Breast epithelium (tissue), 3 donors: ENCODE measurements at regions not wholly inside any gene's neighbourhood (a gene's known extent, or its start where the extent isn't known, plus 50 kb on each side); places are given as distances from the start of the nearest gene placed in this dataset.

Source experiments
- CTCF ChIP-seq, 3 donors: fragments of 450-650 bp; IDR thresholded peaks; one replicate each; pipeline ENCODE4 v1.5.1; 2016 to 2017; ENCODE audit warnings: antibody characterized with exemption in 3 of 3, mild to moderate bottlenecking in 3 of 3, moderate library complexity in 3 of 3
- POLR2A ChIP-seq: fragments of 450-650 bp; IDR thresholded peaks from one replicate; pipeline ENCODE4 v1.6.1; 2016; ENCODE audit warnings: antibody characterized with exemption, mild to moderate bottlenecking, moderate library complexity

- TF ChIP-seq CTCF (IDR thresholded peaks at IDR 0.05) = no peak
- no peak for TF ChIP-seq POLR2A
Measured at GRCh38 chr9:120110520-120110919, 469.4 kb downstream of the CDK5RAP2 start.
